Thymus (tissue), 11 donors: ENCODE measurements at regions not wholly inside any gene's neighbourhood (a gene's known extent, or its start where the extent isn't known, plus 50 kb on each side); places are given as distances from the start of the nearest gene placed in this dataset.

Experiments
- DNase-seq, 9 donors: peaks; one replicate each; pipeline ENCODE4 v3.0.0-alpha.2; 2013; ENCODE audit warnings: low spot score in 9 of 9, low read depth in 6 of 9, missing footprints in 1 of 9
- H3K27ac ChIP-seq, 2 donors: one replicate each; pipeline ENCODE4 v1.5.1; 2013; ENCODE audit warnings: control low read depth in 1 of 2, low read depth in 1 of 2, low read length in 1 of 2, mild to moderate bottlenecking in 1 of 2, moderate library complexity in 1 of 2
- H3K27me3 ChIP-seq, 2 donors: one replicate each; pipeline ENCODE4 v1.5.1; 2013; ENCODE audit warnings: low read length in 1 of 2; ENCODE audit not compliant: control insufficient read depth in 2 of 2, insufficient read depth in 1 of 2
- H3K36me3 ChIP-seq, 2 donors: one replicate each; pipeline ENCODE4 v1.5.1; 2013; ENCODE audit warnings: low read length in 1 of 2, mild to moderate bottlenecking in 1 of 2, moderate library complexity in 1 of 2; ENCODE audit not compliant: control insufficient read depth in 2 of 2, insufficient read depth in 2 of 2
- H3K4me1 ChIP-seq, 2 donors: one replicate each; pipeline ENCODE4 v1.5.1; 2013; ENCODE audit warnings: low read length in 2 of 2; ENCODE audit not compliant: control insufficient read depth in 2 of 2, insufficient read depth in 2 of 2
- H3K4me3 ChIP-seq, 2 donors: one replicate each; pipeline ENCODE4 v1.5.1; 2013; ENCODE audit warnings: low read length in 2 of 2, control low read depth in 1 of 2, mild to moderate bottlenecking in 1 of 2
- H3K9me3 ChIP-seq, 2 donors: one replicate each; pipeline ENCODE4 v1.5.1; 2013; ENCODE audit warnings: low read length in 1 of 2, mild to moderate bottlenecking in 1 of 2; ENCODE audit not compliant: control insufficient read depth in 2 of 2, insufficient read depth in 1 of 2
- WGBS: extraction: QIAGEN DNeasy Blood & Tissue Kit; methylation state at CpG from one replicate; pipeline ENCODE4 v1.1.7; 2013; 5-methylcytosine and 5-hydroxymethylcytosine counted together
- donor health status: healthy.

DNA sequence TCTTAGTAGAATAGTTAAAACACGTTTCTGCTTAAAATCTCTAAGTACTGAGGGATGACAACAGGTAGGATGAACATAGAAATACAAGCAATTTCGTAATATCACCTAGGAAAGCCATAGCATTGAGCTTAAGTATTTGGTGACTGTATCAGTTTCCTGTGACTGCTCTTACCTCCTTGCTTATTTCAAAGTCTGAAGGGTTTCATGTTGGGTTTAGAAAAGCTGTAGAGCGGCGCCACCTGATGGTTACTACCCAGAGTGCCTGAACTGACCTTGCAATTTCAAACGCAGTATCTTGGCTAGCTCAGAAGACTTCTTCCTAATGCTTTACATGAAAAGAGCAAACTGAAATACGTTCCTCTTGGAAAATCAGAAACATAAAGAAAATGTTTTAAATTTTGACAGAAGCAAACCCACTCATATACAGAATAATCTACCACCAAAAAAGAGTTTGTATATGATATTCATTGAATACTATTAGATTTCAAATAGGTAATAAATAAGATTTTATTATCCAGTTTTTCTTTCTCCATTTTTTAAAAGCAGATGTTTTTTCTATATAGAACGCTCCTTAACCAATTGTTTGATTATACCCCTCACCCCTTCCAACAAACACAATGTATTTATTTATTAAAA lies 82.3 kb upstream of the RIPOR2 start:
- H3K27me3 ChIP-seq: no peaks in the 10 kb centered on the region
- H3K9me3 ChIP-seq: no peaks in the 10 kb centered on the region
- no peaks in the 10 kb centered on the region for H3K4me1 ChIP-seq
- DNase-seq: peak in 2 of 9 donors; percentile 84 to 86
- H3K36me3 ChIP-seq: peaks cover 0 to 4% of the 10 kb centered on the region in 2 donors
- no peak overlapping the region for H3K4me3 ChIP-seq
- 90% methylated on average over 7 of the region's 7 CpGs for WGBS
- H3K27ac ChIP-seq: no peak overlapping the region

DNA sequence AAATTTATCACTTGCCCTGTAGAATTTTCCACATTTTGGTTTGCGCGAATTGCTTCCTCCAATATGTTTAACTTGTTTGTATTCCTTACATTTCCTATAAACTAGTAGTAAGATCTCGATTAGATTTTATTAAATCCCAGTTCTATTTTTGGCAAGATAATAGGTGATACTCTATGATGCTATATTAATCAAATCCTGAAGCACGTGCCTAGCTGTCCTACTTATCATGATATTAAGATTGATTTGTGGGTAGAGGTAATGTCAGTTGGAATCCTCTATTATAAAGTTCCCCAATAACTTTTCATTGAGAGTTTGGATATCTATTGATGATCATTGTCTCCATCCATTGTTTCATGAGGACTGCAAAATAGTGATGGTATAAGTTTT lies 82.8 kb upstream of the RIPOR2 start:
- H3K36me3 ChIP-seq: peaks cover 4 to 7% of the 10 kb centered on the region in 2 donors
- H3K4me3 ChIP-seq: no peak overlapping the region
- no peaks in the 10 kb centered on the region for H3K4me1 ChIP-seq
- DNase-seq: no peak
- no peak overlapping the region for H3K27ac ChIP-seq
- H3K27me3 ChIP-seq: no peaks in the 10 kb centered on the region
- WGBS: 95% methylated on average over 4 of the region's 4 CpGs
- H3K9me3 ChIP-seq: no peaks in the 10 kb centered on the region

DNA sequence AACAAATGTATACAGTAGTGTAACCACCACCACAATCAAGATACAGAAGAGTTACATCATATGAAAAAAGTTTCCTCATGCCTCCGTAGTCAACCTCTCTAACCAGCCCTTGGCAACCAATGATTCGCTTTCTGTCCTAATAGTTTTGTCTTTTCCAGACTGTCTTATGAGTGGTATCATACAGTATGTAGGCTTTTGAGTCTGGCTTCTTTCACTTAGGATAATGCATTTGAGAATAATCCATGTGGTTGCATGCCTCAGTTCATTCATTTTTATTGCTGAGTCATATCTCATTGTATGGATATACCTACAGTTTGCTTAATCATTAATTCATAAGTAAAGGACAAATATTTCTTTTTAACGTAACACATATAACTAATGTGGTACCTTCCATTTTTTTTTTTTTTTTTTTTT lies 86.4 kb upstream of the RIPOR2 start:
- H3K4me1 ChIP-seq: peaks cover 8 to 12% of the 10 kb centered on the region in 2 donors
- no peak for DNase-seq
- H3K36me3 ChIP-seq: peaks cover 5 to 13% of the 10 kb centered on the region in 2 donors
- no peak overlapping the region for H3K4me3 ChIP-seq
- H3K27ac ChIP-seq: no peak overlapping the region
- 98% methylated on average over 3 of the region's 3 CpGs for WGBS
- H3K9me3 ChIP-seq: no peaks in the 10 kb centered on the region
- no peaks in the 10 kb centered on the region for H3K27me3 ChIP-seq

DNA sequence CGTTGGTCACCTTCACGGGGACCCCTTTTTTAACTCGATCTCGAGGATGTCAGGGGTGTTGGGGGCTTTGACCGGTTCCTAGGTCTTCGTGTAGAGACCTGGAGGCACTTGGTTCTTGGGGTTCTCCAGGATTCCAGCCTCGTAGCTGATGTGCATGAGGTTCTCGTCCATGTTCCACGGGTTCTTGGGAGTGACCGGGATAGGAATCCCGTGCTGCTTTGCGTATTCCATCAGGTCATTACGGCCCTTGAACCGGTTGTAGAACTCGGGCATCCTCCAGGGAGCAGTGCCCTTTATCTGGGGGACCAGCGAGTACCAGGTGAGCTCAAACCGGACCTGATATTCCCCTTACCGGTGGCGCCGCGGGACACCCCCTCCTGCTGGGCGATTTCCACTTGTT lies 88.0 kb upstream of the RIPOR2 start:
- H3K27ac ChIP-seq: no peak overlapping the region
- H3K9me3 ChIP-seq: peaks cover 0 to 4% of the 10 kb centered on the region in 2 donors
- WGBS: 99% methylated on average over 22 of the region's 22 CpGs
- H3K27me3 ChIP-seq: no peaks in the 10 kb centered on the region
- no peak overlapping the region for H3K4me3 ChIP-seq
- H3K4me1 ChIP-seq: peaks cover 14 to 20% of the 10 kb centered on the region in 2 donors
- H3K36me3 ChIP-seq: peaks cover 5 to 13% of the 10 kb centered on the region in 2 donors
- no peak for DNase-seq

DNA sequence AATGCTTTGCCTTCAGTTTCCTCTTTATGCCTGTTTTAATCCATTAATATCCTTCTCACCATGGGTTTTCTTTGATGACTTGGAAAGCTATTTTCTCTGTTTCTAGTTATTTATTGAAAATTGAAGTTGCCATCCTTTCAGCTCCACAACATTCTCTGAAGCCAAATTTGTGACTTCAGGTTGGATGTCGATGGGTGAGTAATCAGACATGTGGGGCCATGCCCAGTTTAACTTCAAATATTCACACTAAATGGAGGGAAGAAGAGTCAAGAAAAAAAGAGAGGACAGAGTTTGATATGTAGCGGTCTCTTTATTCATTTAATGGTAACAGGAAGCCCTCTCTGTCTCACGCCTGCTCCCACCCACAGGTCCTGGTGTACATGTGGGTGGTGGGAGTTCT lies 89.1 kb upstream of the RIPOR2 start:
- Histone ChIP-seq H3K4me1 (peaks cover 14 to 20% of the 10 kb centered on the region in 2 donors), H3K9me3 (peaks cover 0 to 4% of the 10 kb centered on the region in 2 donors), H3K4me3 (no peak overlapping the region), H3K36me3 (peaks cover 5 to 13% of the 10 kb centered on the region in 2 donors), H3K27ac (no peak overlapping the region), H3K27me3 (no peaks in the 10 kb centered on the region)
- WGBS: 57% methylated on average over 3 of the region's 3 CpGs
- DNase-seq: no peak

DNA sequence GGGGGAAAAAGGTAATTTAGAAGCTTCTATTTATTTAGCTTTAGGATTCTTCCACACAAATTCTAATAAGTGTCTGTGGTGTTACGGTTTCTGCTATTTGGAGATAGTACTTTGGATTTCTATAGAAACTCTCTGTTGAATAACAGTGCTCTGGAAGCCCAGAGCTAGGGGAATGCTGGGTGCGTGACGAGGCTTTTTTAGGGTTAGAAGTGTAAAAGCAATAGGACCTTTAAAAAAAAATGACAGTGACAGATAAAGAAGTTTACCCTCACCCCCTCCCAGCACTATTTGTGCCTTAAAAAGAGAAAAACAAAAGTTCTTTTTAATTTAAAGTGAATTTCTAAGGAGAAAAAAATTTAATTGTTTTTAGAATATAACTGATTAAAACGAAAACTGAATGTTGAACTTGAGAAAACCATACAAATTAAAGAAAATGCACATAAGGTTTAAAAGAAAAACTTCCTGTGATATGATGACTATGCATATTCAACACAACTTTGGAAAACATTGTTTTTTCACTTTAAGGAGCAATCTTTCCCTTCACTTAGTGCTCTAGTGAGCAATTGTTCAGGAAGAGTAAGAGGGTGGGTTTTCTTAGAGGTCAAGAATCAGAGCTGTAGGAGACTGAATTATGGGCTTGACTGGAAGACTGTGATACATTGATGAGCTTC lies 89.6 kb upstream of the RIPOR2 start:
- no peak for DNase-seq
- no peak overlapping the region for H3K27ac ChIP-seq

DNA sequence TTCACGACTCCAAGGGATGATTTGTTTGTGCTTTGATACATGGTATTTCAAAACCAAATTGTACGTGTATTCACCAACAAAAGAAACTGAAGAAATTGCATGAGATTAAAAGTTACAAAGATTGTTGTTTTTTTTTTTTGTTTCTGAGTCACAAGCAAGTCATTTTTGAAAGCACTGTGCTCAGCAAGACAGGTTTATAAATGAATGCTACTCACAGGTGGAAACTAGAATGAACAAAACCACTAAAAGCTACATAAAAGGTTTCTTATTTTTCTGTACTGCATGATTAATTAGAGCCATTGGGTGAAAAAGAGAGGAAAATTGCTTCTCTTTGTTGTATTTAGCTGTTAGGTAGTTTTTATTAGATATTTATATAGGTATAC lies 90.2 kb upstream of the RIPOR2 start:
- no peak overlapping the region for H3K27ac ChIP-seq
- WGBS: 15% methylated on average over 2 of the region's 2 CpGs
- no peak overlapping the region for H3K4me3 ChIP-seq

More for the DNA sequence above, 89.6 kb upstream of the RIPOR2 start:
- Histone ChIP-seq H3K27me3 (no peaks in the 10 kb centered on the region), H3K4me3 (no peak overlapping the region), H3K9me3 (peaks cover 0 to 4% of the 10 kb centered on the region in 2 donors), H3K36me3 (peaks cover 5 to 13% of the 10 kb centered on the region in 2 donors), H3K4me1 (peaks cover 14 to 20% of the 10 kb centered on the region in 2 donors)
- 50% methylated on average over 4 of the region's 4 CpGs for WGBS

DNA sequence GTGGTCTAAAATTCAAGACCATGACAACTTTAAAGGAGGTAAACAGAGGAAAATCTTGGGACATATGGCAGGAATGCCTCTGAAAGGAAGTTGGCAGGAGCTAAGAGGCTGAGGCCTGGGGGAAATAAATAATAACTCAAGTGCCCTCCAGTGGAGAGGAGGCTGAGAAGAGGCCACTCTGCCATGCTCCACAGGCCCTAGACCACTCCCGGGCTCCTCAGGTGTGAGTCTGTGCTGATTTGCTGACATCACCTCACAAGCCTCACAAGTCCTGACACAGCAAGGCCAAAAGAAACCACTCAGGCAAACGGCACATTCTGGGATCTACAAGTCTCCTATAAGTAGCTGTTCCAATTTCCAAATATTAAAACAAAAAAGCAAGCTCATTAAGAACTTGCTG lies 91.0 kb upstream of the RIPOR2 start:
- H3K27me3 ChIP-seq: no peaks in the 10 kb centered on the region
- no peak overlapping the region for H3K27ac ChIP-seq
- H3K4me3 ChIP-seq: no peak overlapping the region
- H3K36me3 ChIP-seq: peaks cover 5 to 13% of the 10 kb centered on the region in 2 donors
- peaks cover 0 to 4% of the 10 kb centered on the region in 2 donors for H3K9me3 ChIP-seq
- WGBS: 24% methylated on average over 2 of the region's 2 CpGs
- DNase-seq: no peak
- peaks cover 14 to 20% of the 10 kb centered on the region in 2 donors for H3K4me1 ChIP-seq

More for the DNA sequence above, 90.2 kb upstream of the RIPOR2 start:
- no peak for DNase-seq
- peaks cover 5 to 13% of the 10 kb centered on the region in 2 donors for H3K36me3 ChIP-seq
- peaks cover 0 to 4% of the 10 kb centered on the region in 2 donors for H3K9me3 ChIP-seq
- no peaks in the 10 kb centered on the region for H3K27me3 ChIP-seq
- H3K4me1 ChIP-seq: peaks cover 14 to 20% of the 10 kb centered on the region in 2 donors

DNA sequence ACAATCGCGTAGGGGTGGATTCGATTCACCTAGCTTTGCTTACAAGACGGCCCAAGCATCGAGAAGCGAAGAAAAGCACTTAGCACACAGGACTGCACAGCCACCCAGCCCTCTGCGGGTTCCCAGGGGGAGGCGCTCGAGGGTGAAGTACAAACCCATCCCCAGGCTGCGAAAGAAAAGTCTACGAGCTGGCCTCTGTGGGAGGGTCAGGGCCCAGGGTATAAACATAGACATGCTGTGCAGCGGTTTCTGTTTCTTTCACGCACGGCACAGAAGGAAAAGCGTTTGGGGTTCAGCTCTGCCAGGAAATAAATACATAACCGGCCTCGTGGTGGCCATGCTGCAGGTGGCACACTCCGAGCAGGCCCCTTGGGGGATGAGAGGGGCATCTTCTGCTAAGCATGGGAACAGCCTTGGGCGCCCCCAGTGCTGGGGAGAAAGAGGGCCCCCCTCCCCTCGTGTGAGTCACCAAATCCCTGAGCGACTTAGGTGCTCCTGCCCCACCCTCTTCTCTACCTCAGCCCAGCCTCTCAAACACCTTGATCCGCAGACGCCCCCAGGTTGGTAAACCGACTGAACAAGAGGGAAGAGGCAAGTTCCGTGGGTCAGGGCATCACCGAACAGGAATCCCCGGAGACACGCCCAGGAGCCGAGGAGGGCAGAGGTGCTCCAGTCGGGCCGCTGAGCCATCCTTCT lies 91.6 kb upstream of the RIPOR2 start:
- peak overlapping the region in 1 of 2 donors; percentile 23 for H3K4me3 ChIP-seq
- WGBS: 36% methylated on average over 31 of the region's 31 CpGs
- peaks cover 5 to 13% of the 10 kb centered on the region in 2 donors for H3K36me3 ChIP-seq
- no peaks in the 10 kb centered on the region for H3K27me3 ChIP-seq
- H3K9me3 ChIP-seq: peaks cover 0 to 4% of the 10 kb centered on the region in 2 donors
- H3K4me1 ChIP-seq: peaks cover 14 to 20% of the 10 kb centered on the region in 2 donors
- DNase-seq: peak in 3 of 9 donors; percentile 56 to 77 (median 64)
- H3K27ac ChIP-seq: peak overlapping the region; percentile 58 to 64
